SK-N-SH treated with all-trans-retinoic acid at 6 μM for 48 hours (cell line): ENCODE measurements at regions not wholly inside any gene's neighbourhood (a gene's known extent, or its start where the extent isn't known, plus 50 kb on each side); places are given as distances from the start of the nearest gene placed in this dataset.

ENCODE experiments used
- ATAC-seq: fragments of 200-7000 bp; cut with Tn5 transposase; 3 replicates; pipeline ENCODE4 v1.9.1; 2020; ENCODE audit warnings: mild to moderate bottlenecking, moderate library complexity
- CSDC2 ChIP-seq: fragments of 250-450 bp; sonication (Bioruptor Pico); IDR thresholded peaks from 2 replicates; pipeline ENCODE4 v1.5.0; 2020; ENCODE audit warnings: mild to moderate bottlenecking, moderate library complexity
- ESRRG ChIP-seq: fragments of 250-450 bp; sonication (Bioruptor Pico); IDR thresholded peaks from 2 replicates; pipeline ENCODE4 v1.6.1; 2021; ENCODE audit warnings: mild to moderate bottlenecking
- GLIS3 ChIP-seq: fragments of 250-450 bp; sonication (Bioruptor Pico); IDR thresholded peaks from 2 replicates; pipeline ENCODE4 v1.5.0; 2020; ENCODE audit warnings: mild to moderate bottlenecking, moderate library complexity
- PPARA ChIP-seq: fragments of 250-450 bp; sonication (Bioruptor Pico); IDR thresholded peaks from 2 replicates; pipeline ENCODE4 v1.5.0; 2020; ENCODE audit warnings: mild to moderate bottlenecking, borderline replicate concordance
- RARB ChIP-seq: fragments of 250-450 bp; sonication (Bioruptor Pico); IDR thresholded peaks from 2 replicates; pipeline ENCODE4 v1.8.0; 2021; ENCODE audit warnings: mild to moderate bottlenecking, moderate library complexity
- SNAI2 ChIP-seq: fragments of 250-450 bp; sonication (Bioruptor Pico); IDR thresholded peaks from 2 replicates; pipeline ENCODE4 v1.5.0; 2020; ENCODE audit warnings: mild to moderate bottlenecking, moderate library complexity
- TCF4 ChIP-seq: fragments of 250-450 bp; sonication (Bioruptor Pico); IDR thresholded peaks from 2 replicates; pipeline ENCODE4 v1.8.0; 2021; ENCODE audit warnings: mild to moderate bottlenecking, moderate library complexity, borderline replicate concordance
- TOX ChIP-seq: fragments of 250-450 bp; sonication (Bioruptor Pico); IDR thresholded peaks from 2 replicates; pipeline ENCODE4 v1.8.0; 2021; ENCODE audit warnings: mild to moderate bottlenecking, moderate library complexity, borderline replicate concordance
- ZFP3 ChIP-seq: fragments of 250-450 bp; sonication (Bioruptor Pico); IDR thresholded peaks from 2 replicates; pipeline ENCODE4 v1.5.0; 2020; ENCODE audit warnings: mild to moderate bottlenecking, moderate library complexity
- ZFP30 ChIP-seq: fragments of 450-650 bp; formaldehyde crosslinking; IDR thresholded peaks from 2 replicates; pipeline ENCODE4 v1.5.0; 2022; ENCODE audit warnings: mild to moderate bottlenecking, moderate library complexity
- ZNF565 ChIP-seq: fragments of 450-650 bp; formaldehyde crosslinking; conservative IDR thresholded peaks from 2 replicates; pipeline ENCODE4 v1.5.0; 2020; ENCODE audit warnings: low read depth, mild to moderate bottlenecking, moderate library complexity
- ZNF70 ChIP-seq: fragments of 450-650 bp; formaldehyde crosslinking; IDR thresholded peaks from 2 replicates; pipeline ENCODE4 v1.5.0; 2020; ENCODE audit warnings: mild to moderate bottlenecking, moderate library complexity
- ZNF8 ChIP-seq: fragments of 450-650 bp; formaldehyde crosslinking; IDR thresholded peaks from 2 replicates; pipeline ENCODE4 v1.5.0; 2020; ENCODE audit warnings: mild to moderate bottlenecking, moderate library complexity
- TF ChIP-seq, protein P1 (sequence below): fragments of 250-450 bp; sonication (Bioruptor Pico); IDR thresholded peaks from 2 replicates; pipeline ENCODE4 v1.8.0; 2021; ENCODE audit warnings: low read depth, mild to moderate bottlenecking, moderate library complexity, borderline replicate concordance
- TF ChIP-seq, protein P2 (sequence below): fragments of 250-450 bp; sonication (Bioruptor Pico); IDR thresholded peaks from 2 replicates; pipeline ENCODE4 v1.5.1; 2021; ENCODE audit warnings: mild to moderate bottlenecking, moderate library complexity
- TF ChIP-seq, protein P3 (sequence below): fragments of 250-450 bp; sonication (Bioruptor Pico); IDR thresholded peaks from 2 replicates; pipeline ENCODE4 v1.8.0; 2020; ENCODE audit warnings: mild to moderate bottlenecking, moderate library complexity, borderline replicate concordance
- TF ChIP-seq, protein P4 (sequence below): fragments of 250-450 bp; sonication (Bioruptor Pico); IDR thresholded peaks from 2 replicates; pipeline ENCODE4 v1.5.1; 2020; ENCODE audit warnings: low read depth, mild to moderate bottlenecking, moderate library complexity
- TF ChIP-seq, protein P5 (sequence below): fragments of 250-450 bp; sonication (Bioruptor Pico); IDR thresholded peaks from 2 replicates; pipeline ENCODE4 v1.5.0; 2020; ENCODE audit warnings: mild to moderate bottlenecking, moderate library complexity

DNA sequence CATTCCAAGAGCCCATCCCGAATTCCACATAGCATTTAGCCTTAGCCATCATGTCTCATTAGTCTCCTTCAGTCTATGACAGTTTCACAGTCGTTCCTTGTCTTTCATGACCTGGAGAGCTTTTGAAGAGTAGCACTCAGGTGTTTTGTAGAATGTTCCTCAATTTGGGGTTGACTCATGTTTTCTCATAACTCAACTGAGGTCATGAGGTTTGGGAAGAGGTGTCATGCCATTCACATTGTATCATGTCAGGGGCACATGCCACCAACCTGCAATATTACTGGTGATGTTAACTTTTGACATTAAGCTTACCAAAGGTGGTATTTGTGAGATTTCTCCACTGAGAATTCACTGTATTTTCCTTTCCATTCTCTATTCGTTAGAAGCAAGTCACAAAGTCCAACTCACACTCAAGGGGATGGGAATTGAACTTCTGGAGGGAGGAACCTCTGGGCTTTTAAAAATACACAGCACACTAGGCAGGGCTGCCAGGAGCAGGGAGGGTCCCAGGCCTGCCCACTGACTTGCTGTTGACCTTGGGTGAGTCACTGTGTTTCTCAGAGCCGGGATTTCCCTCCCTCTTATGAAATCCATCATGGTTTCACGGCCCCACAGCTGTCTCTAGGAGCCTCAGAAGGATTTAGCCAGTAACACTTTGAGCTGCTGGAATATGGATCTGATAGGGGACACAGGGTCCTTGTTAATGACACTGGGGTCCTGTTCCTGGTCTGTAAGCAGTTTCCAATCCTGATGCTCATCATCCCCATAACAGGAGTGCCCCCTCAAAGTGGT is 74.4 kb upstream of the TCF7L2 start:
- TF ChIP-seq ZFP3 = no peak
- no peak for TF ChIP-seq TCF4
- TF ChIP-seq, protein P1, sequence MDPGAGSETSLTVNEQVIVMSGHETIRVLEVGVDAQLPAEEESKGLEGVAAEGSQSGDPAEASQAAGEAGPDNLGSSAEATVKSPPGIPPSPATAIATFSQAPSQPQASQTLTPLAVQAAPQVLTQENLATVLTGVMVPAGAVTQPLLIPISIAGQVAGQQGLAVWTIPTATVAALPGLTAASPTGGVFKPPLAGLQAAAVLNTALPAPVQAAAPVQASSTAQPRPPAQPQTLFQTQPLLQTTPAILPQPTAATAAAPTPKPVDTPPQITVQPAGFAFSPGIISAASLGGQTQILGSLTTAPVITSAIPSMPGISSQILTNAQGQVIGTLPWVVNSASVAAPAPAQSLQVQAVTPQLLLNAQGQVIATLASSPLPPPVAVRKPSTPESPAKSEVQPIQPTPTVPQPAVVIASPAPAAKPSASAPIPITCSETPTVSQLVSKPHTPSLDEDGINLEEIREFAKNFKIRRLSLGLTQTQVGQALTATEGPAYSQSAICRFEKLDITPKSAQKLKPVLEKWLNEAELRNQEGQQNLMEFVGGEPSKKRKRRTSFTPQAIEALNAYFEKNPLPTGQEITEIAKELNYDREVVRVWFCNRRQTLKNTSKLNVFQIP (CRISPR knock-in tag) = no peak
- no peak for TF ChIP-seq ZFP30 (CRISPR knock-in tag)
- TF ChIP-seq ESRRG (CRISPR knock-in tag) = no peak
- peak; percentile 31; the same call in 1 of the 3 replicates for ATAC-seq

DNA sequence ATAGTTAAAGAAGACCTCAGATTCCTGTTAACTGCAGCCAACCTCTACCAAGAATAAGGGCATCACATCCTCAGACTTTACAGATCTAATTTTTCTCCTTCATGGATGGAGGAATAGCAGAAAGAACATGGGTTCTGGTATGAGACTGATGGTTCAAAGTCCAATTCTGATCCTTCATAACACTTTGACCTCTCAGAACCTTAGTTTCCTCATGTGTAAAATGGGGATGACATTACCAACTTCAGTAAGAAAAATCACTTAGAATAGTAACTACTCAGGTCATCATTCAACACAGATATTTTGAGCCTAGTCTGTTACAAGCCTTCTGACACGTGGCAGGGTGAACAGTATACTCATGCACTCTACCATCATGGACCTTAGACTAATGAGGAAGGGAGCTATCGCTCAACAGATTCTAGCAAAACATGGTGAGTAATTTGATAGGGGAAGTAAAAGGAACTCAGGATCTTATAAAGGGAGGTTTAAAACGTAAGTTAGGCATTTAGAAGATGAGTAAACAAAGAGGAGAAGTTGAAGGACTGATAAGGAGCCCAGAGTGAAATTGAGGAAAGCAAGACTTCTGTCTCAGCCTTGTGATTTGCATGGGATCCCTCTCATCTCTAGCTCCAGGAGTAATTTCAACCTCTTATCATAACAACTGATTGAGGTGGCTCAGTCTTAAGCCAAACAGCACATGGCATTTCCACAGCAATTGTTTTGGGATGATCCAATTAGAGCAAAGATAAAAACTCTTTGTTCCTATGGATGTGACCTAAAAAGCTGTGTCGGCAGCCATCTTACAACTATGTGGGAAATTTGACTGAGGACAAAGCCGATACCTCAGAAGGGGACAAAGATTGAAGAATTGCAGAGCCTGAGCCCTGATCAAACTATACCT is 69.2 kb upstream of the TCF7L2 start:
- TF ChIP-seq CSDC2 (CRISPR knock-in tag) (no peak), GLIS3 (CRISPR knock-in tag) (no peak), SNAI2 (CRISPR knock-in tag) (no peak), ZNF565 (CRISPR knock-in tag) (no peak), ESRRG (CRISPR knock-in tag) (no peak), ZNF70 (CRISPR knock-in tag) (no peak), TOX (CRISPR knock-in tag) (no peak), PPARA (no peak), ZNF8 (no peak), RARB (CRISPR knock-in tag) (no peak), TCF4 (no peak)
- TF ChIP-seq, protein P2, sequence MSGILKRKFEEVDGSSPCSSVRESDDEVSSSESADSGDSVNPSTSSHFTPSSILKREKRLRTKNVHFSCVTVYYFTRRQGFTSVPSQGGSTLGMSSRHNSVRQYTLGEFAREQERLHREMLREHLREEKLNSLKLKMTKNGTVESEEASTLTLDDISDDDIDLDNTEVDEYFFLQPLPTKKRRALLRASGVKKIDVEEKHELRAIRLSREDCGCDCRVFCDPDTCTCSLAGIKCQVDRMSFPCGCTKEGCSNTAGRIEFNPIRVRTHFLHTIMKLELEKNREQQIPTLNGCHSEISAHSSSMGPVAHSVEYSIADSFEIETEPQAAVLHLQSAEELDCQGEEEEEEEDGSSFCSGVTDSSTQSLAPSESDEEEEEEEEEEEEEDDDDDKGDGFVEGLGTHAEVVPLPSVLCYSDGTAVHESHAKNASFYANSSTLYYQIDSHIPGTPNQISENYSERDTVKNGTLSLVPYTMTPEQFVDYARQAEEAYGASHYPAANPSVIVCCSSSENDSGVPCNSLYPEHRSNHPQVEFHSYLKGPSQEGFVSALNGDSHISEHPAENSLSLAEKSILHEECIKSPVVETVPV (CRISPR knock-in tag) = no peak
- TF ChIP-seq, protein P3, sequence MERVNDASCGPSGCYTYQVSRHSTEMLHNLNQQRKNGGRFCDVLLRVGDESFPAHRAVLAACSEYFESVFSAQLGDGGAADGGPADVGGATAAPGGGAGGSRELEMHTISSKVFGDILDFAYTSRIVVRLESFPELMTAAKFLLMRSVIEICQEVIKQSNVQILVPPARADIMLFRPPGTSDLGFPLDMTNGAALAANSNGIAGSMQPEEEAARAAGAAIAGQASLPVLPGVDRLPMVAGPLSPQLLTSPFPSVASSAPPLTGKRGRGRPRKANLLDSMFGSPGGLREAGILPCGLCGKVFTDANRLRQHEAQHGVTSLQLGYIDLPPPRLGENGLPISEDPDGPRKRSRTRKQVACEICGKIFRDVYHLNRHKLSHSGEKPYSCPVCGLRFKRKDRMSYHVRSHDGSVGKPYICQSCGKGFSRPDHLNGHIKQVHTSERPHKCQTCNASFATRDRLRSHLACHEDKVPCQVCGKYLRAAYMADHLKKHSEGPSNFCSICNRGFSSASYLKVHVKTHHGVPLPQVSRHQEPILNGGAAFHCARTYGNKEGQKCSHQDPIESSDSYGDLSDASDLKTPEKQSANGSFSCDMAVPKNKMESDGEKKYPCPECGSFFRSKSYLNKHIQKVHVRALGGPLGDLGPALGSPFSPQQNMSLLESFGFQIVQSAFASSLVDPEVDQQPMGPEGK = no peak
- TF ChIP-seq, protein P4, sequence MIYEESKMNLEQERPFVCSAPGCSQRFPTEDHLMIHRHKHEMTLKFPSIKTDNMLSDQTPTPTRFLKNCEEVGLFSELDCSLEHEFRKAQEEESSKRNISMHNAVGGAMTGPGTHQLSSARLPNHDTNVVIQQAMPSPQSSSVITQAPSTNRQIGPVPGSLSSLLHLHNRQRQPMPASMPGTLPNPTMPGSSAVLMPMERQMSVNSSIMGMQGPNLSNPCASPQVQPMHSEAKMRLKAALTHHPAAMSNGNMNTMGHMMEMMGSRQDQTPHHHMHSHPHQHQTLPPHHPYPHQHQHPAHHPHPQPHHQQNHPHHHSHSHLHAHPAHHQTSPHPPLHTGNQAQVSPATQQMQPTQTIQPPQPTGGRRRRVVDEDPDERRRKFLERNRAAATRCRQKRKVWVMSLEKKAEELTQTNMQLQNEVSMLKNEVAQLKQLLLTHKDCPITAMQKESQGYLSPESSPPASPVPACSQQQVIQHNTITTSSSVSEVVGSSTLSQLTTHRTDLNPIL (CRISPR knock-in tag) = no peak
- TF ChIP-seq, protein P5, sequence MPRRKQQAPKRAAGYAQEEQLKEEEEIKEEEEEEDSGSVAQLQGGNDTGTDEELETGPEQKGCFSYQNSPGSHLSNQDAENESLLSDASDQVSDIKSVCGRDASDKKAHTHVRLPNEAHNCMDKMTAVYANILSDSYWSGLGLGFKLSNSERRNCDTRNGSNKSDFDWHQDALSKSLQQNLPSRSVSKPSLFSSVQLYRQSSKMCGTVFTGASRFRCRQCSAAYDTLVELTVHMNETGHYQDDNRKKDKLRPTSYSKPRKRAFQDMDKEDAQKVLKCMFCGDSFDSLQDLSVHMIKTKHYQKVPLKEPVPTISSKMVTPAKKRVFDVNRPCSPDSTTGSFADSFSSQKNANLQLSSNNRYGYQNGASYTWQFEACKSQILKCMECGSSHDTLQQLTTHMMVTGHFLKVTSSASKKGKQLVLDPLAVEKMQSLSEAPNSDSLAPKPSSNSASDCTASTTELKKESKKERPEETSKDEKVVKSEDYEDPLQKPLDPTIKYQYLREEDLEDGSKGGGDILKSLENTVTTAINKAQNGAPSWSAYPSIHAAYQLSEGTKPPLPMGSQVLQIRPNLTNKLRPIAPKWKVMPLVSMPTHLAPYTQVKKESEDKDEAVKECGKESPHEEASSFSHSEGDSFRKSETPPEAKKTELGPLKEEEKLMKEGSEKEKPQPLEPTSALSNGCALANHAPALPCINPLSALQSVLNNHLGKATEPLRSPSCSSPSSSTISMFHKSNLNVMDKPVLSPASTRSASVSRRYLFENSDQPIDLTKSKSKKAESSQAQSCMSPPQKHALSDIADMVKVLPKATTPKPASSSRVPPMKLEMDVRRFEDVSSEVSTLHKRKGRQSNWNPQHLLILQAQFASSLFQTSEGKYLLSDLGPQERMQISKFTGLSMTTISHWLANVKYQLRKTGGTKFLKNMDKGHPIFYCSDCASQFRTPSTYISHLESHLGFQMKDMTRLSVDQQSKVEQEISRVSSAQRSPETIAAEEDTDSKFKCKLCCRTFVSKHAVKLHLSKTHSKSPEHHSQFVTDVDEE (CRISPR knock-in tag) = no peak
- ATAC-seq = no peak

DNA sequence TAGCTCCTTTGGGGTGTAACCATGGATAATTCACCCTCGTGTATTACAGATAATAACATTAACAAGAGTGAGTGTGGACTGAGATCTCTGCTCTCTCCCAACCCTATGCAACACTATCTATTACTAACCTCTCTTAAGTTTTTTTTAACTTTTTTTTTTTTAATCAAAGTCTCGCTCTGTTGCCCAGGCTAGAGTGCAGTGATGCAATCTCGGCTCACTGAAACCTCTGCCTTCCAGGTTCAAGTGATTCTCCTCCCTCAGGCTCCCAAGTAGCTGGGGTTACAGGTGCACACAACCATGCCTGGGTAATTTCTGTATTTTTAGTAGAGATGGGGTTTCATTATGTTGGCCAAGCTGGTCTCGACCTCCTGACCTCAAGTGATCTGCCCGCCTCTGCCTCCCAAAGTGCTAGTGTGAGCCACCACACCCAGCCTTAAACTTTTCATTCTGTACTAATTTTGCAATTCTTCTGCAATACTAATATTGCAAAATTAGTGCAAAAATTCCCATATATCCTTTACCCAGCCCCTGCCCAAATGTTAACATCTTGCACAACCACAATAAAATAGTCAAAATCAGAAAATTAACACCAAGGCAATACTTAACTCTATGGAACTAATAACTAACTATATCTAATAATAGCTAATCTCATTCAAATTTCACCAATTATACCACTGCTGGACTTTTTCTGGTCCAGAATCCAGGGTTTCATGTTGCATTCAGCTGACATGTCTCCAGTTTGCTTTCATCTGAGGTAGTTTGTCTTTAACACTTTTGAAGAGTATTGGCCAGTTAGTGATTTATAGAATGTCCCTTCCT is 66.5 kb upstream of the TCF7L2 start:
- ATAC-seq = no peak
- TF ChIP-seq, protein P4 (CRISPR knock-in tag) = no peak
- TF ChIP-seq, protein P1 (CRISPR knock-in tag) = no peak
- TF ChIP-seq GLIS3 (CRISPR knock-in tag) = no peak
- TF ChIP-seq, protein P5 (CRISPR knock-in tag) = no peak
- no peak for TF ChIP-seq ZFP30 (CRISPR knock-in tag)
- TF ChIP-seq ZFP3 = no peak
- no peak for TF ChIP-seq SNAI2 (CRISPR knock-in tag)
- TF ChIP-seq ZNF8 = no peak
